ENCODE measurements at regions not wholly inside any gene's neighbourhood (a gene's known extent, or its start where the extent isn't known, plus 50 kb on each side); places are given as distances from the start of the nearest gene placed in this dataset.

DNA sequence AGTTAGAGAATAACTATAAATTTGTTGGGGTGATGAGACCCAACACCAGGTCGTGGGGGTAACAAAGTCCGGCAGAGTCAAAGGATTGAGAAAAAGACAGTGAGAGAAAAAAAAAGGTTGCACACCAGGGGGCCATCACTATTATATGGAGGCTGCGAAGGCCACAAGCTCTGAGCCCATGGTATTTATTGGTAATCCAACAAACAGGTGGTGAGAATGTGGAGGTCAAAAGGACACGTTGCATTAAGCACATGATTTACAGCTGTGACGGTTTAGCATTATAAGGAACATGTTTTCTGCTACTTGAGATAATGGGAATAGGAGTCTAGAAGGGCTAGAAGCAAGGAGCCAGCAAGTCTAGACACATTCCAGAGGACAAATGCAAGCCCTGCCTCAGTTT is 2202.2 kb upstream of the C9orf72 start:
- H2BK12ac ChIP-seq (ENCODE audit: low read depth, low read length) = no peak overlapping the region

More for the DNA sequence above, 2202.2 kb upstream of the C9orf72 start:
- Histone ChIP-seq H2BK5ac (ENCODE audit: low read depth, low read length) (no peak overlapping the region), H3K4me3 (ENCODE audit: extremely low read depth in 1 of 4, insufficient read depth in 2 of 4, low read depth in 3 of 4, low read length in 4 of 4) (no peak overlapping the region), H3K56ac (replicated peaks; ENCODE audit: insufficient read length, low read depth, low read length) (no peak overlapping the region), H2AK5ac (ENCODE audit: low read depth, low read length) (no peak overlapping the region), H2BK15ac (ENCODE audit: low read length) (no peak overlapping the region), H4K8ac (ENCODE audit: extremely low read depth, insufficient read depth, low read length) (no peak overlapping the region), H3K18ac (ENCODE audit: extremely low read depth, low read length) (no peak overlapping the region), H4K20me1 (replicated peaks in 1 of 2; ENCODE audit: control insufficient read depth in 1 of 2, insufficient read depth in 2 of 2, low read length in 2 of 2) (no peaks in the 10 kb centered on the region), H3K9ac (replicated peaks in 1 of 4; ENCODE audit: extremely low read depth in 1 of 4, low read depth in 3 of 4, low read length in 3 of 4) (no peak overlapping the region), H3K79me2 (ENCODE audit: control insufficient read depth in 1 of 2, insufficient read depth in 2 of 2, low read length in 2 of 2) (no peaks in the 10 kb centered on the region), H4K5ac (ENCODE audit: insufficient read length, low read depth, low read length) (no peak overlapping the region), H3K27me3 (replicated peaks in 1 of 4; ENCODE audit: control insufficient read depth in 3 of 4, extremely low read depth in 1 of 4, insufficient read depth in 3 of 4, low read length in 3 of 4) (no peaks in the 10 kb centered on the region), H4K91ac (replicated peaks; ENCODE audit: insufficient read length, low read length) (no peak overlapping the region), H2BK20ac (ENCODE audit: low read length) (no peak overlapping the region), H3K27ac (ENCODE audit: low read depth, low read length) (no peak overlapping the region), H3K14ac (ENCODE audit: insufficient read length) (no peak overlapping the region), H3K9me3 (ENCODE audit: insufficient read depth in 2 of 2, low read depth in 1 of 2, low read length in 1 of 2) (no peaks in the 10 kb centered on the region), H3K23me2 (ENCODE audit: low read depth, low read length) (no peaks in the 10 kb centered on the region), H3K79me1 (ENCODE audit: low read depth, low read length) (no peaks in the 10 kb centered on the region), H3K23ac (ENCODE audit: insufficient read length) (no peak overlapping the region), H3K4me2 (ENCODE audit: insufficient read depth in 1 of 2, low read depth in 2 of 2, low read length in 2 of 2) (no peak overlapping the region), H3K4ac (replicated peaks; ENCODE audit: insufficient read length, low read depth, low read length) (no peak overlapping the region), H3K4me1 (replicated peaks in 1 of 4; ENCODE audit: control insufficient read depth in 3 of 4, insufficient read depth in 4 of 4, low read length in 3 of 4) (no peaks in the 10 kb centered on the region), H2AFZ (ENCODE audit: low read length) (no peak overlapping the region), H2BK120ac (replicated peaks; ENCODE audit: low read depth, low read length) (no peak overlapping the region), H3K36me3 (ENCODE audit: control insufficient read depth in 2 of 4, insufficient read depth in 4 of 4, low read length in 3 of 4) (no peaks in the 10 kb centered on the region)
- DNase-seq (ENCODE audit: low read depth in 1 of 2, low spot score in 2 of 2) (no peak), FAIRE-seq (no peak)
- no peak for TF ChIP-seq CBX8 (IDR thresholded peaks at IDR 0.05; ENCODE audit: borderline replicate concordance, low read depth, low read length)
- TF ChIP-seq CTBP2 (IDR thresholded peaks at IDR 0.05; ENCODE audit: borderline replicate concordance, insufficient read depth, insufficient read length, low read length) = no peak
- TF ChIP-seq FOSL1 (IDR thresholded peaks at IDR 0.05; ENCODE audit: insufficient read depth, low read depth, low read length) = no peak
- no peak for TF ChIP-seq SP4 (IDR thresholded peaks at IDR 0.05; ENCODE audit: low read length)
- no peak for TF ChIP-seq SIRT6 (IDR thresholded peaks at IDR 0.05; ENCODE audit: low read length)
- ChIA-PET CTCF (ENCODE audit: partially characterized antibody) (no interaction called here), POLR2A (ENCODE audit: partially characterized antibody) (no interaction called here)
- 95% methylated on average over 5 of the region's 5 CpGs; no CpG with 5 or more reads in 1 of the 2 experiments for WGBS, 2 experiments (ENCODE audit: extremely low coverage in 1 of 2, insufficient coverage in 1 of 2, insufficient read length in 1 of 2, insufficient replicate concordance in 2 of 2, low coverage in 1 of 2, low lambda C conversion rate in 2 of 2, missing lambda C conversion rate in 1 of 2)
